Activated T-helper 2 cell treated with anti-CD3 and anti-CD28 coated beads, Interferon-gamma antibody, Interleukin-2, Interleukin-4, amounts not matched to agents 10 μg/mL and 5 μg/mL and 100 μg/mL, durations not matched to agents 14 hours and 24 hours and 36 hours (primary cell): ENCODE measurements at regions not wholly inside any gene's neighbourhood (a gene's known extent, or its start where the extent isn't known, plus 50 kb on each side); places are given as distances from the start of the nearest gene placed in this dataset.
A peak's percentile ranks its signal among the peaks of the same experiment; 100 is the strongest.

Experiments used
- DNase-seq: peaks from one replicate; pipeline ENCODE4 v3.0.0; 2021; ENCODE audit warnings: low spot score
- H3K27ac Mint-ChIP-seq: one replicate; pipeline ENCODE4 v1.8.0; 2021; ENCODE audit warnings: mixed read lengths
- H3K27me3 Mint-ChIP-seq: one replicate; pipeline ENCODE4 v1.8.0; 2021; ENCODE audit warnings: low read depth, mixed read lengths
- H3K36me3 Mint-ChIP-seq: one replicate; pipeline ENCODE4 v1.8.0; 2021; ENCODE audit warnings: low read depth, mixed read lengths
- H3K4me1 Mint-ChIP-seq: one replicate; pipeline ENCODE4 v1.8.0; 2021; ENCODE audit warnings: low read depth, mixed read lengths
- H3K4me3 Mint-ChIP-seq: one replicate; pipeline ENCODE4 v1.8.0; 2021; ENCODE audit warnings: low read depth, mild to moderate bottlenecking, moderate library complexity, mixed read lengths
- H3K9me3 Mint-ChIP-seq: one replicate; pipeline ENCODE4 v1.8.0; 2021; ENCODE audit warnings: mixed read lengths
- intact Hi-C: fragments of 100-400 bp; cut with micrococcal nuclease; formaldehyde crosslinking; loops from one replicate; pipeline ENCODE4 v1.15.1; 2023

GRCh38 chr1:5495596-5496410 is 496.4 kb downstream of the NPHP4 start:
- Mint-ChIP-seq H3K4me3 (no peak overlapping the region), H3K27me3 (no peaks in the 10 kb centered on the region), H3K4me1 (no peaks in the 10 kb centered on the region), H3K36me3 (no peaks in the 10 kb centered on the region), H3K27ac (no peak overlapping the region), H3K9me3 (no peaks in the 10 kb centered on the region)
- intact Hi-C loops: no loop called here
- no peak for DNase-seq

- DNase-seq: no peak
- Mint-ChIP-seq H3K27me3 (no peaks in the 10 kb centered on the region), H3K36me3 (no peaks in the 10 kb centered on the region), H3K27ac (no peak overlapping the region), H3K9me3 (no peaks in the 10 kb centered on the region), H3K4me1 (no peaks in the 10 kb centered on the region), H3K4me3 (no peak overlapping the region)
- intact Hi-C loops: no loop called here
Measured at GRCh38 chr1:5494518-5494917, 497.7 kb downstream of the NPHP4 start.

GRCh38 chr1:5493851-5494311 is 498.3 kb downstream of the NPHP4 start:
- Mint-ChIP-seq H3K4me1 (no peaks in the 10 kb centered on the region), H3K36me3 (no peaks in the 10 kb centered on the region), H3K27me3 (no peaks in the 10 kb centered on the region), H3K4me3 (no peak overlapping the region), H3K9me3 (no peaks in the 10 kb centered on the region), H3K27ac (no peak overlapping the region)
- intact Hi-C loops: no loop called here
- DNase-seq: no peak

- no peak overlapping the region for H3K4me3 Mint-ChIP-seq
- no peaks in the 10 kb centered on the region for H3K9me3 Mint-ChIP-seq
- H3K36me3 Mint-ChIP-seq: no peaks in the 10 kb centered on the region
- intact Hi-C loops: no loop called here
- no peak for DNase-seq
- H3K27me3 Mint-ChIP-seq: no peaks in the 10 kb centered on the region
- H3K4me1 Mint-ChIP-seq: no peaks in the 10 kb centered on the region
- no peak overlapping the region for H3K27ac Mint-ChIP-seq
Measured at GRCh38 chr1:5493275-5493674, 498.9 kb downstream of the NPHP4 start.

- no peaks in the 10 kb centered on the region for H3K9me3 Mint-ChIP-seq
- no peak overlapping the region for H3K4me3 Mint-ChIP-seq
- no peaks in the 10 kb centered on the region for H3K36me3 Mint-ChIP-seq
- DNase-seq: no peak
- no peaks in the 10 kb centered on the region for H3K27me3 Mint-ChIP-seq
- no peak overlapping the region for H3K27ac Mint-ChIP-seq
- H3K4me1 Mint-ChIP-seq: no peaks in the 10 kb centered on the region
- intact Hi-C loops: no loop called here
Measured at GRCh38 chr1:5492846-5493245, 499.4 kb downstream of the NPHP4 start.

- Mint-ChIP-seq H3K9me3 (no peaks in the 10 kb centered on the region), H3K27me3 (no peaks in the 10 kb centered on the region), H3K4me1 (no peaks in the 10 kb centered on the region), H3K4me3 (no peak overlapping the region), H3K36me3 (no peaks in the 10 kb centered on the region), H3K27ac (no peak overlapping the region)
- intact Hi-C loops: no loop called here
- DNase-seq: no peak
Measured at GRCh38 chr1:5491207-5491904, 500.9 kb downstream of the NPHP4 start.

- H3K4me1 Mint-ChIP-seq: no peaks in the 10 kb centered on the region
- intact Hi-C loops: no loop called here
- H3K9me3 Mint-ChIP-seq: no peaks in the 10 kb centered on the region
- H3K36me3 Mint-ChIP-seq: no peaks in the 10 kb centered on the region
- no peaks in the 10 kb centered on the region for H3K27me3 Mint-ChIP-seq
- no peak overlapping the region for H3K27ac Mint-ChIP-seq
- H3K4me3 Mint-ChIP-seq: no peak overlapping the region
- no peak for DNase-seq
Measured at GRCh38 chr1:5490635-5491034, 501.6 kb downstream of the NPHP4 start.

GRCh38 chr1:5488448-5488847 is 503.8 kb downstream of the NPHP4 start:
- intact Hi-C loops: no loop called here
- Mint-ChIP-seq H3K27ac (no peak overlapping the region), H3K36me3 (no peaks in the 10 kb centered on the region)

GRCh38 chr1:5485968-5486696 is 506.1 kb downstream of the NPHP4 start:
- Mint-ChIP-seq H3K27ac (no peak overlapping the region), H3K36me3 (no peaks in the 10 kb centered on the region), H3K4me1 (no peaks in the 10 kb centered on the region), H3K4me3 (no peak overlapping the region), H3K9me3 (no peaks in the 10 kb centered on the region), H3K27me3 (no peaks in the 10 kb centered on the region)
- DNase-seq: no peak
- intact Hi-C loops: no loop called here

More at GRCh38 chr1:5488448-5488847, 503.8 kb downstream of the NPHP4 start:
- Mint-ChIP-seq H3K9me3 (no peaks in the 10 kb centered on the region), H3K27me3 (no peaks in the 10 kb centered on the region), H3K4me1 (no peaks in the 10 kb centered on the region), H3K4me3 (no peak overlapping the region)
- DNase-seq: no peak

GRCh38 chr1:5485436-5485835 is 506.8 kb downstream of the NPHP4 start:
- H3K9me3 Mint-ChIP-seq: no peaks in the 10 kb centered on the region
- no peak for DNase-seq
- H3K4me1 Mint-ChIP-seq: no peaks in the 10 kb centered on the region
- no peak overlapping the region for H3K4me3 Mint-ChIP-seq
- H3K27me3 Mint-ChIP-seq: no peaks in the 10 kb centered on the region
- intact Hi-C loops: no loop called here
- H3K36me3 Mint-ChIP-seq: no peaks in the 10 kb centered on the region
- no peak overlapping the region for H3K27ac Mint-ChIP-seq

- no peaks in the 10 kb centered on the region for H3K27me3 Mint-ChIP-seq
- H3K27ac Mint-ChIP-seq: no peak overlapping the region
- H3K36me3 Mint-ChIP-seq: no peaks in the 10 kb centered on the region
- H3K9me3 Mint-ChIP-seq: no peaks in the 10 kb centered on the region
- no peak overlapping the region for H3K4me3 Mint-ChIP-seq
- H3K4me1 Mint-ChIP-seq: no peaks in the 10 kb centered on the region
- intact Hi-C loops: no loop called here
- no peak for DNase-seq
Measured at GRCh38 chr1:5484451-5485165, 507.6 kb downstream of the NPHP4 start.

- H3K36me3 Mint-ChIP-seq: no peaks in the 10 kb centered on the region
- intact Hi-C loops: no loop called here
- no peak overlapping the region for H3K27ac Mint-ChIP-seq
- peak; percentile 17 for DNase-seq
- H3K27me3 Mint-ChIP-seq: no peaks in the 10 kb centered on the region
- H3K4me1 Mint-ChIP-seq: no peaks in the 10 kb centered on the region
- H3K9me3 Mint-ChIP-seq: no peaks in the 10 kb centered on the region
- H3K4me3 Mint-ChIP-seq: no peak overlapping the region
Measured at GRCh38 chr1:5481889-5482288, 510.3 kb downstream of the NPHP4 start.
